HepG2 (cell line): ENCODE measurements at regions not wholly inside any gene's neighbourhood (a gene's known extent, or its start where the extent isn't known, plus 50 kb on each side); places are given as distances from the start of the nearest gene placed in this dataset.

ENCODE experiments used
- ATAC-seq: fragments of 200-7000 bp; cut with Tn5 transposase; 3 replicates; pipeline ENCODE4 v1.9.1; 2020; ENCODE audit warnings: mild to moderate bottlenecking, moderate library complexity
- BruUV-seq: library from RNA; stranded (reverse); fragments of 400-500 nt; replicated peaks from 2 replicates; lab custom pipeline; 2021; lab: Mats Ljungman, UMichigan
- CTCF ChIA-PET: fragments of 300-600 bp; formaldehyde crosslinking; extraction: SDS; loops from one replicate; lab custom pipeline; 2021; ENCODE audit warnings: low total read pairs, inconsistent platforms, low intra/inter-chr PET ratio; lab: Yijun Ruan, JAX
- POLR2A ChIA-PET: fragments of 350-600 bp; sonication (Branson Sonifier 250); formaldehyde crosslinking; loops from one replicate; lab custom pipeline; 2020; ENCODE audit warnings: antibody characterized with exemption, inconsistent platforms; lab: Yijun Ruan, JAX
- DNase-seq: peaks from one replicate; pipeline ENCODE4 v3.0.0-alpha.2; 2015; ENCODE audit warnings: low spot score
- FAIRE-seq: peaks from 3 replicates; lab custom pipeline; 2011; peaks lifted over from hg19 to GRCh38; lab: Jason Lieb, UNC
- H2AFZ ChIP-seq: one replicate; pipeline ENCODE4 v1.6.1; 2011; ENCODE audit warnings: low read length, inconsistent platforms
- H3K27ac ChIP-seq: fragments of 300-600 bp; 3 replicates; pipeline ENCODE4 v1.8.0; 2011; ENCODE audit warnings: mixed run types, mild to moderate bottlenecking, mixed read lengths, low read length, inconsistent platforms; ENCODE audit not compliant: insufficient read depth; ENCODE audit errors: extremely low read length
- H3K27me3 ChIP-seq, 2 experiments: fragments of 200-600 bp in 1 of 2; 2 replicates in 1 of 2; 3 replicates in 1 of 2; pipeline versions ENCODE4 v1.6.0 to v1.8.0; 2011; ENCODE audit warnings: low read length in 2 of 2, mild to moderate bottlenecking in 2 of 2, moderate library complexity in 2 of 2, inconsistent platforms in 1 of 2; ENCODE audit not compliant: insufficient read depth in 2 of 2, control insufficient read depth in 1 of 2
- H3K36me3 ChIP-seq, 2 experiments: fragments of 200-600 bp in 1 of 2; replicated peaks in 1 of 2; 2 replicates in 1 of 2; 3 replicates in 1 of 2; pipeline versions ENCODE4 v1.5.1 to v1.8.0; 2011; ENCODE audit warnings: low read length in 2 of 2, inconsistent platforms in 1 of 2; ENCODE audit not compliant: insufficient read depth in 2 of 2, control insufficient read depth in 1 of 2
- H3K4me1 ChIP-seq: 2 replicates; pipeline ENCODE4 v1.5.1; 2012; ENCODE audit warnings: low read length, inconsistent platforms; ENCODE audit not compliant: insufficient read depth
- H3K4me2 ChIP-seq: 2 replicates; pipeline ENCODE4 v1.6.0; 2011; ENCODE audit warnings: low read depth, low read length, inconsistent platforms
- H3K4me3 ChIP-seq, 3 experiments: fragments of 200-600 bp in 1 of 3; sonication (generic), shearing (Covaris generic) in 1 of 3; replicated peaks in 1 of 3; 2 replicates each; pipeline ENCODE4 v1.5.1; 2011 to 2016; ENCODE audit warnings: low read length in 3 of 3, inconsistent platforms in 2 of 3, low read depth in 2 of 3, mild to moderate bottlenecking in 2 of 3, control low read depth in 1 of 3, mixed read lengths in 1 of 3; ENCODE audit not compliant: insufficient read depth in 1 of 3
- H3K79me2 ChIP-seq: one replicate; pipeline ENCODE4 v1.6.1; 2011; ENCODE audit warnings: low read length, inconsistent platforms; ENCODE audit not compliant: insufficient read depth
- H3K9ac ChIP-seq: 2 replicates; pipeline ENCODE4 v1.6.0; 2011; ENCODE audit warnings: mild to moderate bottlenecking, low read depth, low read length, inconsistent platforms; ENCODE audit not compliant: insufficient read depth
- H3K9me3 ChIP-seq: 2 replicates; pipeline ENCODE4 v1.5.1; 2012; ENCODE audit warnings: mild to moderate bottlenecking, low read length
- H4K20me1 ChIP-seq: 2 replicates; pipeline ENCODE4 v1.6.0; 2011; ENCODE audit warnings: inconsistent platforms, mild to moderate bottlenecking, low read length, moderate library complexity; ENCODE audit not compliant: insufficient read depth
- E2F2 ChIP-seq: sonication (generic); formaldehyde crosslinking; IDR thresholded peaks from 2 replicates; pipeline ENCODE4 v1.4.0; 2020; ENCODE audit warnings: missing genetic modification reagents, borderline replicate concordance
- KDM6A ChIP-seq: IDR thresholded peaks from 2 replicates; pipeline ENCODE4 v1.6.1; 2016; ENCODE audit warnings: low read depth
- MNT ChIP-seq: fragments of 450-650 bp; IDR thresholded peaks from 2 replicates; pipeline ENCODE4 v1.6.1; 2016
- SP4 ChIP-seq: sonication (generic); formaldehyde crosslinking; IDR thresholded peaks from 2 replicates; pipeline ENCODE4 v1.8.1; 2023; ENCODE audit warnings: mild to moderate bottlenecking, missing genetic modification reagents
- ZFP62 ChIP-seq: sonication (generic); formaldehyde crosslinking; IDR thresholded peaks from 2 replicates; pipeline ENCODE4 v1.4.0; 2020; ENCODE audit warnings: missing genetic modification reagents
- ZNF724P ChIP-seq: sonication (generic); formaldehyde crosslinking; IDR thresholded peaks from 2 replicates; pipeline ENCODE4 v1.8.0; 2022; ENCODE audit warnings: missing genetic modification reagents, borderline replicate concordance
- WGBS: methylation state at CpG from one replicate; pipeline ENCODE4 v1.1.6; 2017; ENCODE audit warnings: low lambda C conversion rate; 5-methylcytosine and 5-hydroxymethylcytosine counted together
- in situ Hi-C: cut with HindIII; loops from 2 replicates; pipeline ENCODE4 v1.10.0; 2017; ENCODE audit warnings: low pct_unique_long_range_greater_than_20kb; ENCODE audit not compliant: extremely low pct_ligation_motif_present
- intact Hi-C: fragments of 100-400 bp; cut with micrococcal nuclease; formaldehyde crosslinking; loops from one replicate; pipeline ENCODE4 v1.10.0; 2022; ENCODE audit not compliant: unreplicated experiment

GRCh38 chr5:135761746-135762145, 72.7 kb upstream of the SLC25A48 start:
- 38% methylated on average over 5 of the region's 6 CpGs for WGBS
- H3K9ac ChIP-seq: no peak overlapping the region
- no TSS peak for BruUV-seq
- CTCF ChIA-PET: no interaction called here
- POLR2A ChIA-PET: no interaction called here
- TF ChIP-seq E2F2 (CRISPR knock-in tag): no peak
- no peak for TF ChIP-seq ZFP62 (CRISPR knock-in tag)
- no peak for TF ChIP-seq ZNF724P (CRISPR knock-in tag)
- TF ChIP-seq MNT: 0 out of 2 replicates have a peak, but pooled peaks have one; percentile 22
- no peak overlapping the region for H3K4me3 ChIP-seq
- H3K27ac ChIP-seq: no peak overlapping the region
- intact Hi-C loops: no loop called here
- FAIRE-seq: no peak
- no peaks in the 10 kb centered on the region for H3K9me3 ChIP-seq
- in situ Hi-C loops: no loop called here
- H3K79me2 ChIP-seq: no peaks in the 10 kb centered on the region
- no peaks in the 10 kb centered on the region for H3K4me1 ChIP-seq
- no peak overlapping the region for H3K4me2 ChIP-seq
- H3K27me3 ChIP-seq: peaks cover 0 to 35% of the 10 kb centered on the region in 2 experiments; a peak in 3 of 5 replicates
- no peak for ATAC-seq
- DNase-seq: no peak
- H3K36me3 ChIP-seq: no peaks in the 10 kb centered on the region
- no peak overlapping the region for H2AFZ ChIP-seq
- H4K20me1 ChIP-seq: no peaks in the 10 kb centered on the region

DNA sequence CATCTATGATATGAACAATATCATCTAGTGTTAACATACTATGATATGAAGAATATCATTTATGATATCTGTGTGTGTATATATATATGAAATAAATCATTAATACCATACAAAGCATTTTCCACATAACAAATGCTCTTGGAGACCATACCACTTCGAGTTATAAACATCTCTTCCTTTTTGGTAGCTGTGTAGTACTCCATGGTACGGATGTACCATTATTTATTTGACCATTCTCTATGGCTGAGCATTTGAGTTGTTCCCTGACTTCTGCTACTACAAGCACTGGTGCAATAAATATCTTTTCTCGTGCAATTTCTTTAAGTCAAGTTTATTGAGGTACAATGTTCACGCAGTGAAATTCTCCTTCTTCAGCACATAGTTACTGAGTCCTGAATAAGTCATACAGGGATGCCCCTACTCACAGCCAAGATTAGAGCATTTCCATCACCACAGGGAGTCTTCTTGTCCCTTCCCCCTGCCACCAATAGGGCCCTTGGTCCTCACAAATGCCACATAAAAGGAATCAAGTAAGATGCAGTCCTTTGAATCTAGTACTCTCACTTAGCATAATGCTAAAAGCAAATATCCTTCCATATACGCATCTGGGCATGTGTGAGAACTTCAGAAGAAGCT, 75.2 kb upstream of the SLC25A48 start:
- intact Hi-C loops (no loop called here), in situ Hi-C loops (no loop called here)
- WGBS: 16% methylated on average over 5 of the region's 5 CpGs
- FAIRE-seq: no peak
- Histone ChIP-seq H3K27me3 (peaks cover 0 to 30% of the 10 kb centered on the region in 2 experiments; a peak in 3 of 5 replicates), H3K79me2 (no peaks in the 10 kb centered on the region), H3K4me3 (no peak overlapping the region), H3K36me3 (no peaks in the 10 kb centered on the region), H2AFZ (no peak overlapping the region), H4K20me1 (no peaks in the 10 kb centered on the region), H3K9ac (no peak overlapping the region), H3K4me2 (no peak overlapping the region), H3K9me3 (no peaks in the 10 kb centered on the region), H3K4me1 (no peaks in the 10 kb centered on the region), H3K27ac (no peak overlapping the region)
- no TSS peak for BruUV-seq
- POLR2A ChIA-PET: no interaction called here
- no peak for ATAC-seq
- TF ChIP-seq SP4 (CRISPR knock-in tag): no peak
- TF ChIP-seq KDM6A: no peak
- CTCF ChIA-PET: no interaction called here
- DNase-seq: no peak
